ENCODE measurements at regions not wholly inside any gene's neighbourhood (a gene's known extent, or its start where the extent isn't known, plus 50 kb on each side); places are given as distances from the start of the nearest gene placed in this dataset.

- no peak for DNase-seq
These were observed 526.1 kb downstream of the CDH26 start for GRCh38 chr20:60484316-60484715.

- no peak for DNase-seq
These were observed 527.0 kb downstream of the CDH26 start for GRCh38 chr20:60485012-60485760.

- DNase-seq: no peak
These were observed 528.1 kb downstream of the CDH26 start for GRCh38 chr20:60486315-60486714.

- no peak for DNase-seq
These were observed 528.7 kb downstream of the CDH26 start for GRCh38 chr20:60486937-60487336.

GRCh38 chr20:60490217-60491050 lies 532.2 kb downstream of the CDH26 start:
- DNase-seq: no peak

- DNase-seq: no peak
These were observed 532.9 kb downstream of the CDH26 start for GRCh38 chr20:60491051-60491581.

- no peak for DNase-seq
These were observed 536.3 kb downstream of the CDH26 start for GRCh38 chr20:60494476-60494875.

- DNase-seq: no peak
These were observed 539.2 kb downstream of the CDH26 start for GRCh38 chr20:60497298-60498035.

- DNase-seq: no peak
These were observed 541.9 kb downstream of the CDH26 start for GRCh38 chr20:60500038-60500701.

GRCh38 chr20:60501048-60501447 lies 542.8 kb downstream of the CDH26 start:
- no peak for DNase-seq

GRCh38 chr20:60502881-60503280 lies 544.7 kb downstream of the CDH26 start:
- DNase-seq: no peak

GRCh38 chr20:60505423-60505822 lies 547.2 kb downstream of the CDH26 start:
- DNase-seq: no peak

GRCh38 chr20:60506061-60506460 lies 547.8 kb downstream of the CDH26 start:
- no peak for DNase-seq

GRCh38 chr20:60507087-60507694 lies 549.0 kb downstream of the CDH26 start:
- DNase-seq: no peak

- DNase-seq: no peak
These were observed 551.2 kb downstream of the CDH26 start for GRCh38 chr20:60509407-60509806.

GRCh38 chr20:60510356-60510755 lies 552.1 kb downstream of the CDH26 start:
- no peak for DNase-seq

- no peak for DNase-seq
These were observed 554.2 kb downstream of the CDH26 start for GRCh38 chr20:60512443-60512842.

- DNase-seq: no peak
These were observed 554.9 kb downstream of the CDH26 start for GRCh38 chr20:60513141-60513540.

GRCh38 chr20:60516442-60516841 lies 558.2 kb downstream of the CDH26 start:
- DNase-seq: no peak

- DNase-seq: no peak
These were observed 559.8 kb downstream of the CDH26 start for GRCh38 chr20:60518022-60518421.

- no peak for DNase-seq
These were observed 567.2 kb downstream of the CDH26 start for GRCh38 chr20:60525397-60525796.

GRCh38 chr20:60527656-60528055 lies 569.4 kb downstream of the CDH26 start:
- DNase-seq: no peak
